ENCODE measurements at regions not wholly inside any gene's neighbourhood (a gene's known extent, or its start where the extent isn't known, plus 50 kb on each side); places are given as distances from the start of the nearest gene placed in this dataset.

GRCh38 chr5:57828221-57828620 is 345.6 kb upstream of the ACTBL2 start:
- H3K27me3 ChIP-seq (ENCODE audit: low read depth) = no peaks in the 10 kb centered on the region
- no peak for TF ChIP-seq CTCF (IDR thresholded peaks at IDR 0.05)

GRCh38 chr5:57825031-57825686 is 342.5 kb upstream of the ACTBL2 start:
- ATAC-seq (no peak), DNase-seq (no peak)
- intact Hi-C loops (cut with DNase I) = no loop called here
- Histone ChIP-seq H3K9me3 (no peaks in the 10 kb centered on the region), H3K27me3 (ENCODE audit: low read depth) (no peaks in the 10 kb centered on the region), H3K4me3 (no peak overlapping the region), H3K4me1 (no peaks in the 10 kb centered on the region), H3K27ac (no peak overlapping the region), H3K36me3 (no peaks in the 10 kb centered on the region)
- TF ChIP-seq CTCF (IDR thresholded peaks at IDR 0.05) = no peak

More at GRCh38 chr5:57828221-57828620, 345.6 kb upstream of the ACTBL2 start:
- no peak for DNase-seq
- no peak overlapping the region for H3K27ac ChIP-seq
- intact Hi-C loops (cut with DNase I) = no loop called here
- H3K4me1 ChIP-seq = no peaks in the 10 kb centered on the region
- H3K4me3 ChIP-seq = no peak overlapping the region
- no peaks in the 10 kb centered on the region for H3K36me3 ChIP-seq
- H3K9me3 ChIP-seq = no peaks in the 10 kb centered on the region
- ATAC-seq = no peak

- H3K4me1 ChIP-seq = no peaks in the 10 kb centered on the region
- no peak for ATAC-seq
- no peak for TF ChIP-seq CTCF (IDR thresholded peaks at IDR 0.05)
- no peaks in the 10 kb centered on the region for H3K9me3 ChIP-seq
- H3K36me3 ChIP-seq = no peaks in the 10 kb centered on the region
- intact Hi-C loops (cut with DNase I) = no loop called here
- H3K27me3 ChIP-seq (ENCODE audit: low read depth) = no peaks in the 10 kb centered on the region
- no peak for DNase-seq
- no peak overlapping the region for H3K4me3 ChIP-seq
- no peak overlapping the region for H3K27ac ChIP-seq
Observed at GRCh38 chr5:57824623-57825022, 342.0 kb upstream of the ACTBL2 start.

GRCh38 chr5:57824047-57824446 is 341.4 kb upstream of the ACTBL2 start:
- intact Hi-C loops (cut with DNase I) = no loop called here
- ATAC-seq (no peak), DNase-seq (no peak)

GRCh38 chr5:57822651-57823050 is 340.0 kb upstream of the ACTBL2 start:
- Histone ChIP-seq H3K36me3 (no peaks in the 10 kb centered on the region), H3K27ac (no peak overlapping the region), H3K27me3 (ENCODE audit: low read depth) (no peaks in the 10 kb centered on the region), H3K9me3 (no peaks in the 10 kb centered on the region), H3K4me1 (no peaks in the 10 kb centered on the region), H3K4me3 (no peak overlapping the region)
- DNase-seq (no peak), ATAC-seq (no peak)
- no peak for TF ChIP-seq CTCF (IDR thresholded peaks at IDR 0.05)
- intact Hi-C loops (cut with DNase I) = no loop called here

More at GRCh38 chr5:57824047-57824446, 341.4 kb upstream of the ACTBL2 start:
- H3K4me1 ChIP-seq = no peaks in the 10 kb centered on the region
- H3K27me3 ChIP-seq (ENCODE audit: low read depth) = no peaks in the 10 kb centered on the region
- no peak overlapping the region for H3K4me3 ChIP-seq
- H3K36me3 ChIP-seq = no peaks in the 10 kb centered on the region
- H3K9me3 ChIP-seq = no peaks in the 10 kb centered on the region
- no peak for TF ChIP-seq CTCF (IDR thresholded peaks at IDR 0.05)
- no peak overlapping the region for H3K27ac ChIP-seq

Measured in lower lobe of right lung (tissue), 2 donors.